PC-3 (cell line): ENCODE measurements at regions not wholly inside any gene's neighbourhood (a gene's known extent, or its start where the extent isn't known, plus 50 kb on each side); places are given as distances from the start of the nearest gene placed in this dataset.

ENCODE experiments used
- EZH2 ChIP-seq: fragments of 300-600 bp; sonication (generic); IDR thresholded peaks from one replicate; pipeline ENCODE4 v1.6.1; 2017; ENCODE audit warnings: antibody characterized with exemption, mild to moderate bottlenecking, low read length; ENCODE audit not compliant: unreplicated experiment
- EZH2phosphoT487 ChIP-seq: fragments of 300-600 bp; sonication (generic); IDR thresholded peaks from 2 replicates; pipeline ENCODE4 v1.6.1; 2018; ENCODE audit warnings: mild to moderate bottlenecking, antibody characterized with exemption, low read length, borderline replicate concordance
- TF ChIP-seq, protein P1 (sequence below): fragments of 300-600 bp; sonication (generic); conservative IDR thresholded peaks from 2 replicates; pipeline ENCODE4 v1.5.1; 2017; ENCODE audit warnings: antibody characterized with exemption, low read depth, mild to moderate bottlenecking, low read length

DNA sequence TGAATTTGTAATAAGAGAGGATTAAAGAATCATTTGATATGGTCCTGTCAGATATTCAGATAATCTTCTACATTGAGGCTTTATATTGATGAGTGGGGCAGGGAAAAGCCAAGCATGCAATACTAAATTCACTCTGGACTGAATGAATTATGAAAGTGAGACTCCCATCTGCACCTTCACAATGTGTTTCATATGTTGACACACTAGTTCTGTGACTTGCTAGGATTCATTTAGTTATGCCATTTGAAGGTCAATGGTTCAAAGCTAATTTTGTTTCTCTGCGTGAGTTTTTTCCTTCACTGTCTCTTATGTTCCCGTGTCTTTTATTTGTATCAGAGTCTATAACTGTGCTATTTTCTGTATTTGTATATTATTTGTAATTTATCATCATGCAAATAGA is 1332.5 kb downstream of the KCNT2 start:
- TF ChIP-seq, protein P1, sequence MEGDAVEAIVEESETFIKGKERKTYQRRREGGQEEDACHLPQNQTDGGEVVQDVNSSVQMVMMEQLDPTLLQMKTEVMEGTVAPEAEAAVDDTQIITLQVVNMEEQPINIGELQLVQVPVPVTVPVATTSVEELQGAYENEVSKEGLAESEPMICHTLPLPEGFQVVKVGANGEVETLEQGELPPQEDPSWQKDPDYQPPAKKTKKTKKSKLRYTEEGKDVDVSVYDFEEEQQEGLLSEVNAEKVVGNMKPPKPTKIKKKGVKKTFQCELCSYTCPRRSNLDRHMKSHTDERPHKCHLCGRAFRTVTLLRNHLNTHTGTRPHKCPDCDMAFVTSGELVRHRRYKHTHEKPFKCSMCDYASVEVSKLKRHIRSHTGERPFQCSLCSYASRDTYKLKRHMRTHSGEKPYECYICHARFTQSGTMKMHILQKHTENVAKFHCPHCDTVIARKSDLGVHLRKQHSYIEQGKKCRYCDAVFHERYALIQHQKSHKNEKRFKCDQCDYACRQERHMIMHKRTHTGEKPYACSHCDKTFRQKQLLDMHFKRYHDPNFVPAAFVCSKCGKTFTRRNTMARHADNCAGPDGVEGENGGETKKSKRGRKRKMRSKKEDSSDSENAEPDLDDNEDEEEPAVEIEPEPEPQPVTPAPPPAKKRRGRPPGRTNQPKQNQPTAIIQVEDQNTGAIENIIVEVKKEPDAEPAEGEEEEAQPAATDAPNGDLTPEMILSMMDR: no peak
- TF ChIP-seq EZH2 (no peak), EZH2phosphoT487 (no peak)
